HEK293 (cell line): ENCODE measurements at regions not wholly inside any gene's neighbourhood (a gene's known extent, or its start where the extent isn't known, plus 50 kb on each side); places are given as distances from the start of the nearest gene placed in this dataset.

Source experiments
- BCL11A ChIP-seq: fragments of 450-650 bp; formaldehyde crosslinking; IDR thresholded peaks from 2 replicates; pipeline ENCODE4 v1.5.1; 2016; ENCODE audit warnings: low read depth, missing biosample characterization, missing genetic modification characterization
- FEZF1 ChIP-seq: fragments of 450-650 bp; formaldehyde crosslinking; IDR thresholded peaks from 2 replicates; pipeline ENCODE4 v1.5.1; 2016; ENCODE audit warnings: missing biosample characterization, missing genetic modification characterization
- SP7 ChIP-seq: fragments of 450-650 bp; formaldehyde crosslinking; IDR thresholded peaks from 2 replicates; pipeline ENCODE4 v1.5.1; 2016; ENCODE audit warnings: missing biosample characterization, missing genetic modification characterization
- TCF7L2 ChIP-seq: IDR thresholded peaks from 2 replicates; pipeline ENCODE4 v1.6.1; 2011; ENCODE audit warnings: low read depth, mild to moderate bottlenecking, inconsistent platforms, low read length, moderate library complexity, borderline replicate concordance
- ZNF146 ChIP-seq: fragments of 450-650 bp; formaldehyde crosslinking; IDR thresholded peaks from 2 replicates; pipeline ENCODE4 v1.5.1; 2016; ENCODE audit warnings: missing biosample characterization, missing genetic modification characterization
- ZNF394 ChIP-seq: fragments of 450-650 bp; formaldehyde crosslinking; IDR thresholded peaks from 2 replicates; pipeline ENCODE4 v1.5.1; 2016; ENCODE audit warnings: missing biosample characterization, missing genetic modification characterization, mild to moderate bottlenecking, moderate library complexity, borderline replicate concordance
- ZNF670 ChIP-seq: fragments of 450-650 bp; formaldehyde crosslinking; IDR thresholded peaks from 2 replicates; pipeline ENCODE4 v1.5.1; 2016; ENCODE audit warnings: missing biosample characterization, missing genetic modification characterization, low read depth
- TF ChIP-seq, protein P1 (sequence below): fragments of 450-650 bp; formaldehyde crosslinking; IDR thresholded peaks from 2 replicates; pipeline ENCODE4 v1.5.1; 2016; ENCODE audit warnings: missing biosample characterization, missing genetic modification characterization
- TF ChIP-seq, protein P2 (sequence below): fragments of 450-650 bp; formaldehyde crosslinking; IDR thresholded peaks from 2 replicates; pipeline ENCODE4 v1.5.1; 2016; ENCODE audit warnings: missing biosample characterization, missing genetic modification characterization
- TF ChIP-seq, protein P3 (sequence below): fragments of 450-650 bp; formaldehyde crosslinking; IDR thresholded peaks from 2 replicates; pipeline ENCODE4 v1.5.1; 2016; ENCODE audit warnings: missing biosample characterization, missing genetic modification characterization
- TF ChIP-seq, protein P4 (sequence below): fragments of 450-650 bp; formaldehyde crosslinking; IDR thresholded peaks from 2 replicates; pipeline ENCODE4 v1.5.1; 2016; ENCODE audit warnings: missing biosample characterization, missing genetic modification characterization, borderline replicate concordance
- TF ChIP-seq, protein P5 (sequence below): fragments of 450-650 bp; formaldehyde crosslinking; IDR thresholded peaks from 2 replicates; pipeline ENCODE4 v1.5.1; 2017; ENCODE audit warnings: missing biosample characterization, mild to moderate bottlenecking, missing genetic modification characterization, moderate library complexity

DNA sequence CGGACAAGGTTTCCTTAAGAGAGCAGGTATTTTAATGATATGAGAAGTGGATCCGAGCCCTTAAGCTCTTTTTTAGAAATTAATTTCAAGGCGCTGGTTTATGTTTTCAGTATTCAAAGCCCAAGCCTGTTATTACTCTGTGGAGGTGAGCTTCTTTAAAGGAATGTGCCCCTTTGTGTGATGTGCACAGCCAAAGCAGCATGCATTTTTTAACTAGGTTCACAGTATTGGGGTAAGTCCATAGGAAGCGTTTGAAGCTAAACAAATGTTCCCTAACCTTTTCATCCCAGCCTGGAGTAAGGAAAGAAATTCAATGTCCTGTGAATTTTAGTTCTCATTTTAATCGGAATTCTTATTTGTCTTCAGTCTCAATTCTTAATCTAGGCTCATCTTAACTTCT is 217.5 kb downstream of the KCTD12 start:
- TF ChIP-seq TCF7L2 (no peak), ZNF670 (tag by site-specific recombination) (no peak), SP7 (no peak), BCL11A (tag by site-specific recombination) (no peak), FEZF1 (tag by site-specific recombination) (no peak), ZNF146 (tag by site-specific recombination) (no peak), ZNF394 (tag by site-specific recombination) (no peak)
- TF ChIP-seq, protein P1, sequence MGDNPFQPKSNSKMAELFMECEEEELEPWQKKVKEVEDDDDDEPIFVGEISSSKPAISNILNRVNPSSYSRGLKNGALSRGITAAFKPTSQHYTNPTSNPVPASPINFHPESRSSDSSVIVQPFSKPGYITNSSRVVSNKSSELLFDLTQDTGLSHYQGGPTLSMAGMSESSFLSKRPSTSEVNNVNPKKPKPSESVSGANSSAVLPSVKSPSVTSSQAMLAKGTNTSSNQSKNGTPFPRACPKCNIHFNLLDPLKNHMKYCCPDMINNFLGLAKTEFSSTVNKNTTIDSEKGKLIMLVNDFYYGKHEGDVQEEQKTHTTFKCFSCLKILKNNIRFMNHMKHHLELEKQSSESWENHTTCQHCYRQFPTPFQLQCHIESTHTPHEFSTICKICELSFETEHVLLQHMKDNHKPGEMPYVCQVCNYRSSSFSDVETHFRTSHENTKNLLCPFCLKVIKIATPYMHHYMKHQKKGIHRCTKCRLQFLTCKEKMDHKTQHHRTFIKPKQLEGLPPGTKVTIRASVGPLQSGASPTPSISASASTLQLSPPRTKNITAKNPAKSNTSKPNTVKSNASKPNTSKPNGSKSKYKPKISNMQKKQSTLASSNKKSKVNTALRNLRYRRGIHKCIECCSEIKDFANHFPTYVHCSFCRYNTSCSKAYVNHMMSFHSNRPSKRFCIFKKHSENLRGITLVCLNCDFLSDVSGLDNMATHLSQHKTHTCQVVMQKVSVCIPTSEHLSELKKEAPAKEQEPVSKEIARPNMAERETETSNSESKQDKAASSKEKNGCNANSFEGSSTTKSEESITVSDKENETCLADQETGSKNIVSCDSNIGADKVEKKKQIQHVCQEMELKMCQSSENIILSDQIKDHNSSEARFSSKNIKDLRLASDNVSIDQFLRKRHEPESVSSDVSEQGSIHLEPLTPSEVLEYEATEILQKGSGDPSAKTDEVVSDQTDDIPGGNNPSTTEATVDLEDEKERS (tag by site-specific recombination), result no peak
- TF ChIP-seq, protein P2, sequence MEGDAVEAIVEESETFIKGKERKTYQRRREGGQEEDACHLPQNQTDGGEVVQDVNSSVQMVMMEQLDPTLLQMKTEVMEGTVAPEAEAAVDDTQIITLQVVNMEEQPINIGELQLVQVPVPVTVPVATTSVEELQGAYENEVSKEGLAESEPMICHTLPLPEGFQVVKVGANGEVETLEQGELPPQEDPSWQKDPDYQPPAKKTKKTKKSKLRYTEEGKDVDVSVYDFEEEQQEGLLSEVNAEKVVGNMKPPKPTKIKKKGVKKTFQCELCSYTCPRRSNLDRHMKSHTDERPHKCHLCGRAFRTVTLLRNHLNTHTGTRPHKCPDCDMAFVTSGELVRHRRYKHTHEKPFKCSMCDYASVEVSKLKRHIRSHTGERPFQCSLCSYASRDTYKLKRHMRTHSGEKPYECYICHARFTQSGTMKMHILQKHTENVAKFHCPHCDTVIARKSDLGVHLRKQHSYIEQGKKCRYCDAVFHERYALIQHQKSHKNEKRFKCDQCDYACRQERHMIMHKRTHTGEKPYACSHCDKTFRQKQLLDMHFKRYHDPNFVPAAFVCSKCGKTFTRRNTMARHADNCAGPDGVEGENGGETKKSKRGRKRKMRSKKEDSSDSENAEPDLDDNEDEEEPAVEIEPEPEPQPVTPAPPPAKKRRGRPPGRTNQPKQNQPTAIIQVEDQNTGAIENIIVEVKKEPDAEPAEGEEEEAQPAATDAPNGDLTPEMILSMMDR, result no peak
- TF ChIP-seq, protein P3, sequence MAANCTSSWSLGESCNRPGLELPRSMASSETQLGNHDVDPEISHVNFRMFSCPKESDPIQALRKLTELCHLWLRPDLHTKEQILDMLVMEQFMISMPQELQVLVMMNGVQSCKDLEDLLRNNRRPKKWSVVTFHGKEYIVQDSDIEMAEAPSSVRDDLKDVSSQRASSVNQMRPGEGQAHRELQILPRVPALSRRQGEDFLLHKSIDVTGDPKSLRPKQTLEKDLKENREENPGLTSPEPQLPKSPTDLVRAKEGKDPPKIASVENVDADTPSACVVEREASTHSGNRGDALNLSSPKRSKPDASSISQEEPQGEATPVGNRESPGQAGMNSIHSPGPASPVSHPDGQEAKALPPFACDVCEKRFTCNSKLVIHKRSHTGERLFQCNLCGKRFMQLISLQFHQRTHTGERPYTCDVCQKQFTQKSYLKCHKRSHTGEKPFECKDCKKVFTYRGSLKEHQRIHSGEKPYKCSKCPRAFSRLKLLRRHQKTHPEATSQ, result no peak
- TF ChIP-seq, protein P4, sequence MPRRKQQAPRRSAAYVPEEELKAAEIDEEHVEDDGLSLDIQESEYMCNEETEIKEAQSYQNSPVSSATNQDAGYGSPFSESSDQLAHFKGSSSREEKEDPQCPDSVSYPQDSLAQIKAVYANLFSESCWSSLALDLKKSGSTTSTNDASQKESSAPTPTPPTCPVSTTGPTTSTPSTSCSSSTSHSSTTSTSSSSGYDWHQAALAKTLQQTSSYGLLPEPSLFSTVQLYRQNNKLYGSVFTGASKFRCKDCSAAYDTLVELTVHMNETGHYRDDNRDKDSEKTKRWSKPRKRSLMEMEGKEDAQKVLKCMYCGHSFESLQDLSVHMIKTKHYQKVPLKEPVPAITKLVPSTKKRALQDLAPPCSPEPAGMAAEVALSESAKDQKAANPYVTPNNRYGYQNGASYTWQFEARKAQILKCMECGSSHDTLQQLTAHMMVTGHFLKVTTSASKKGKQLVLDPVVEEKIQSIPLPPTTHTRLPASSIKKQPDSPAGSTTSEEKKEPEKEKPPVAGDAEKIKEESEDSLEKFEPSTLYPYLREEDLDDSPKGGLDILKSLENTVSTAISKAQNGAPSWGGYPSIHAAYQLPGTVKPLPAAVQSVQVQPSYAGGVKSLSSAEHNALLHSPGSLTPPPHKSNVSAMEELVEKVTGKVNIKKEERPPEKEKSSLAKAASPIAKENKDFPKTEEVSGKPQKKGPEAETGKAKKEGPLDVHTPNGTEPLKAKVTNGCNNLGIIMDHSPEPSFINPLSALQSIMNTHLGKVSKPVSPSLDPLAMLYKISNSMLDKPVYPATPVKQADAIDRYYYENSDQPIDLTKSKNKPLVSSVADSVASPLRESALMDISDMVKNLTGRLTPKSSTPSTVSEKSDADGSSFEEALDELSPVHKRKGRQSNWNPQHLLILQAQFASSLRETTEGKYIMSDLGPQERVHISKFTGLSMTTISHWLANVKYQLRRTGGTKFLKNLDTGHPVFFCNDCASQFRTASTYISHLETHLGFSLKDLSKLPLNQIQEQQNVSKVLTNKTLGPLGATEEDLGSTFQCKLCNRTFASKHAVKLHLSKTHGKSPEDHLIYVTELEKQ (tag by site-specific recombination), result no peak
- TF ChIP-seq, protein P5, sequence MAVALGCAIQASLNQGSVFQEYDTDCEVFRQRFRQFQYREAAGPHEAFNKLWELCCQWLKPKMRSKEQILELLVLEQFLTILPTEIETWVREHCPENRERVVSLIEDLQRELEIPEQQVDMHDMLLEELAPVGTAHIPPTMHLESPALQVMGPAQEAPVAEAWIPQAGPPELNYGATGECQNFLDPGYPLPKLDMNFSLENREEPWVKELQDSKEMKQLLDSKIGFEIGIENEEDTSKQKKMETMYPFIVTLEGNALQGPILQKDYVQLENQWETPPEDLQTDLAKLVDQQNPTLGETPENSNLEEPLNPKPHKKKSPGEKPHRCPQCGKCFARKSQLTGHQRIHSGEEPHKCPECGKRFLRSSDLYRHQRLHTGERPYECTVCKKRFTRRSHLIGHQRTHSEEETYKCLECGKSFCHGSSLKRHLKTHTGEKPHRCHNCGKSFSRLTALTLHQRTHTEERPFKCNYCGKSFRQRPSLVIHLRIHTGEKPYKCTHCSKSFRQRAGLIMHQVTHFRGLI (tag by site-specific recombination), result no peak
